Type B pancreatic cell (in vitro differentiated cells): ENCODE measurements at regions not wholly inside any gene's neighbourhood (a gene's known extent, or its start where the extent isn't known, plus 50 kb on each side); places are given as distances from the start of the nearest gene placed in this dataset.

Experiments
- DNase-seq: peaks from one replicate; pipeline ENCODE4 v3.0.0; 2021; ENCODE audit warnings: mixed read lengths; ENCODE audit not compliant: unreplicated experiment; ENCODE audit errors: extremely low spot score
- H3K27ac Mint-ChIP-seq: 2 replicates; pipeline ENCODE4 v1.8.0; 2021; ENCODE audit warnings: mild to moderate bottlenecking, mixed read lengths
- H3K27me3 Mint-ChIP-seq: 2 replicates; pipeline ENCODE4 v1.8.0; 2021; ENCODE audit warnings: mixed read lengths
- H3K36me3 Mint-ChIP-seq: 2 replicates; pipeline ENCODE4 v1.8.0; 2021; ENCODE audit warnings: mixed read lengths
- H3K4me1 Mint-ChIP-seq: one replicate; pipeline ENCODE4 v1.8.0; 2021; ENCODE audit warnings: mixed read lengths; ENCODE audit not compliant: unreplicated experiment
- H3K4me3 Mint-ChIP-seq: 2 replicates; pipeline ENCODE4 v1.8.0; 2021; ENCODE audit warnings: mild to moderate bottlenecking, mixed read lengths
- H3K9me3 Mint-ChIP-seq: 2 replicates; pipeline ENCODE4 v1.8.0; 2021; ENCODE audit warnings: mixed read lengths
- TF ChIP-seq, protein P1 (sequence below): fragments of 200-600 bp; sonication (generic); conservative IDR thresholded peaks from 2 replicates; pipeline ENCODE4 v1.5.0; 2021; ENCODE audit warnings: antibody characterized with exemption, mild to moderate bottlenecking

DNA sequence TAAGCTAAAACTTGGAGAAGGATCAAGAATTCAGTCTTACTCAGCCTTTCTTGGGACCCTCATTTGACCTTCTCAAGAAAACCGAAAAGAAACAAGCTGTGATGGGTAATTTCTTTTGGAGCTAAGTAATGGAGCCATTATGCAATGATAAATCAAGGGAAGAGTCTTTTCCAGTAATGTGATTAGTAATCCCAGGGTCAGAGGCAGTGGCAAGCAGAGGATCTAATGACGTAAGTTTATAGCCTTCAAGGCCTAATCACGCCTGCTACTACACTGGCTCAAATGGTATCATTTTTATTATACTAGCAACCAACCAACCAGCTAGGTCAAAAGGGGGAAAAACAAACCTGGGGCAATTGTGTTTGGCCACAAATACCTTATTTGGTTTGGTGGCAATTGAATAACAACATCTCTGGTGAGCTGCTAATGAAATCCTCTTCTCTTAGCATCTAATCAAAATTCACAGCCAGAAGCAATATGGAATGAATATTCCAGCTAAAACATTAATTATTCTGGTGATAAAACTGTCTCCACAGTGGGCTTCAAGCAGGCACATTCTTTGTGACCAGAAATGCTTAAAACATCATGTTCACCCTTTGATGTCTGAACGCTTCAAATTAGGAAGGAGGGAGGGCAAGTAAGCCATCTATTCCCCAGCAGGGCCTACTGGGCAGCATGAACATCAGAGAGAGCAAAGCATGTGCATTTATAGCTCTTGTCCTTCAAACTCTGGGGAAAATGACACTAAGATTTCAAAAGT is 114.9 kb upstream of the SULT1C3 start:
- H3K27me3 Mint-ChIP-seq: no peaks in the 10 kb centered on the region
- no peaks in the 10 kb centered on the region for H3K36me3 Mint-ChIP-seq
- peaks cover 23% of the 10 kb centered on the region for H3K4me1 Mint-ChIP-seq
- TF ChIP-seq, protein P1, sequence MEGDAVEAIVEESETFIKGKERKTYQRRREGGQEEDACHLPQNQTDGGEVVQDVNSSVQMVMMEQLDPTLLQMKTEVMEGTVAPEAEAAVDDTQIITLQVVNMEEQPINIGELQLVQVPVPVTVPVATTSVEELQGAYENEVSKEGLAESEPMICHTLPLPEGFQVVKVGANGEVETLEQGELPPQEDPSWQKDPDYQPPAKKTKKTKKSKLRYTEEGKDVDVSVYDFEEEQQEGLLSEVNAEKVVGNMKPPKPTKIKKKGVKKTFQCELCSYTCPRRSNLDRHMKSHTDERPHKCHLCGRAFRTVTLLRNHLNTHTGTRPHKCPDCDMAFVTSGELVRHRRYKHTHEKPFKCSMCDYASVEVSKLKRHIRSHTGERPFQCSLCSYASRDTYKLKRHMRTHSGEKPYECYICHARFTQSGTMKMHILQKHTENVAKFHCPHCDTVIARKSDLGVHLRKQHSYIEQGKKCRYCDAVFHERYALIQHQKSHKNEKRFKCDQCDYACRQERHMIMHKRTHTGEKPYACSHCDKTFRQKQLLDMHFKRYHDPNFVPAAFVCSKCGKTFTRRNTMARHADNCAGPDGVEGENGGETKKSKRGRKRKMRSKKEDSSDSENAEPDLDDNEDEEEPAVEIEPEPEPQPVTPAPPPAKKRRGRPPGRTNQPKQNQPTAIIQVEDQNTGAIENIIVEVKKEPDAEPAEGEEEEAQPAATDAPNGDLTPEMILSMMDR: no peak
- H3K9me3 Mint-ChIP-seq: no peaks in the 10 kb centered on the region
- H3K4me3 Mint-ChIP-seq: no peak overlapping the region
- no peak for DNase-seq
- H3K27ac Mint-ChIP-seq: no peak overlapping the region

DNA sequence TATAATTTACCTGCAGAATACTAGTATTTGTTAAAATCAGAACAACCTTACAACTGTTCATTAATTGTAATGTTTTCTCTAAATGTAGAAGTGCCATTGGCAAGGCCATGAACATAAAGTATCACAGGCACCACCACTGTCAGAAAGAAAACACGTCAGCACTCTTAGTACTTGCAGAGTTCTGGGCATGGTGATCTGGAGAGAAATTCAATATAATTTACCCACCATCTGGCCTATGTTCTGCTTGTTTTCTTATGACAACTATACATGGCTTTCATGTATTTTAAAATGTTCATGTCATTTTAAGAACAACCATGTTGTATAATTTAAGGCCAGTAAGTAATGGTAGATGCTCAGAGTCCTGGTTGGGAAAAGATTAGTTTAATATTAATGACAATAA is 114.2 kb upstream of the SULT1C3 start:
- Mint-ChIP-seq H3K27me3 (no peaks in the 10 kb centered on the region), H3K27ac (no peak overlapping the region), H3K4me1 (peaks cover 24% of the 10 kb centered on the region), H3K9me3 (no peaks in the 10 kb centered on the region), H3K36me3 (no peaks in the 10 kb centered on the region), H3K4me3 (no peak overlapping the region)
- no peak for DNase-seq
- TF ChIP-seq, protein P1: no peak

DNA sequence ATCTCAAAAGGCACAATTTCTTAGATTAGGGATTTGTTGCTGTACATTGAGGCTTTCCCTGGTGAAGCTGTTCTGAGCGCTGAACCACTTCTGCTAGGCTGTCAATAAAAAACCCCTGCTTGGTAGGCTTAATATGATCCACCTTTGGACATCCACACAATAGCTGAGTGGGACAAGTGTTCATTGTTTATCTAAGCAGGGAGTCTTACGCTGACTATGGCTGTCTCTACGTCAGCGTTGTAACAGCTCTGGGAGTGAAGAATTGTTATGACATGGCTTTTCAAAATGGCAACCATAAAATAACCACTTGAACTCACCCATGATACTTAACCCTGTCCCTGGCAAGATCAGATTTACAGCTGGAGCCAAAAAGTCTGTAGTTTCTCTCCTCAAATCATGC is 111.5 kb upstream of the SULT1C3 start:
- no peaks in the 10 kb centered on the region for H3K9me3 Mint-ChIP-seq
- TF ChIP-seq, protein P1: no peak
- peaks cover 24% of the 10 kb centered on the region for H3K4me1 Mint-ChIP-seq
- no peaks in the 10 kb centered on the region for H3K36me3 Mint-ChIP-seq
- no peak overlapping the region for H3K4me3 Mint-ChIP-seq
- no peak for DNase-seq
- no peak overlapping the region for H3K27ac Mint-ChIP-seq
- H3K27me3 Mint-ChIP-seq: no peaks in the 10 kb centered on the region

DNA sequence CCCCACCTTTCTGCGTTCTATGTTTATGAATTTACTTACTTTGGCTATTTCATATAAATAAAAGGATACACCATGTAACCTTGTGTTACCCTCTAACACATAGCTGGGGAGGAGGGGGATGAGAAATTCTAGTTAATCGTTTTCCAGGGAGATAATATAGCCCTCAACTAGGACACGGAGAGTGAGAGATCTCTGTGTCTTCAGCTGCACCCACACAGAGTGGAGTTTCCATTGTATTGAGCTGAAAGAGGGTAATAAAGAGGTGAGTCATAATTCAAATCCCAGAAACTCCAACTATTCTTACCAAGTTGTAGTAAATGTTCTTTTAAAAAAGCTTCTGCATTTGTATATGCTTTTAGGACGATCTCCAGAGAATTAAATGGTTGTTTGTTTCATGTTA is 110.1 kb upstream of the SULT1C3 start:
- Mint-ChIP-seq H3K4me1 (peaks cover 22% of the 10 kb centered on the region), H3K27ac (no peak overlapping the region), H3K4me3 (no peak overlapping the region), H3K9me3 (no peaks in the 10 kb centered on the region), H3K27me3 (no peaks in the 10 kb centered on the region), H3K36me3 (no peaks in the 10 kb centered on the region)
- TF ChIP-seq, protein P1: no peak
- no peak for DNase-seq

DNA sequence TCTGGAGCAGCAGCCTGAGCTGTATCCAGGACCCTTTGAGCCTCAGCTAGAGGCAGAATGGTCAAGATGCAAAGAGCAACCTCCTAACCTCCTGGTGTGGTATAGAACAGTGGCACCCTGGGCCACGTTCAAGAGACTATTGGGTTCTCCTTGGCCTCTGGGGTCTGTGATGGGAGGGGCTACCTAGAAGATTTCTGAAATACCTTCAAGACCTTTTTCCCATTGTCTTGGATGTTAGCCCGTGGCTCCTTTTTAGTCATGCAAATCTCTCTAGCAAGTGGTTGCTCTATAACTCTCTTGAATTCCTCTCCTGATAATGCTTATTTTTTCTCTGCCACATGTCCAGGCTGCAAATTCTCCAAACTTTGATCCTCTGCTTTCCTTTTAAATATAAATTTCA is 106.3 kb upstream of the SULT1C3 start:
- Mint-ChIP-seq H3K9me3 (no peaks in the 10 kb centered on the region), H3K36me3 (no peaks in the 10 kb centered on the region), H3K4me3 (no peak overlapping the region), H3K27me3 (peaks cover 3% of the 10 kb centered on the region), H3K27ac (no peak overlapping the region), H3K4me1 (peaks cover 9% of the 10 kb centered on the region)
- DNase-seq: no peak
- TF ChIP-seq, protein P1: no peak
